GM12878 (cell line): ENCODE measurements at regions not wholly inside any gene's neighbourhood (a gene's known extent, or its start where the extent isn't known, plus 50 kb on each side); places are given as distances from the start of the nearest gene placed in this dataset.
A peak's percentile ranks its signal among the peaks of the same experiment; 100 is the strongest.

Experiments used
- BRCA1 ChIP-seq: IDR thresholded peaks from 2 replicates; pipeline ENCODE4 v1.6.1; 2011; ENCODE audit warnings: low read depth, low read length, improper control_type of control experiment
- CEBPB ChIP-seq, 2 experiments: fragments of 150-350 bp in 1 of 2; IDR thresholded peaks; 2 replicates each; pipeline ENCODE4 v1.6.1; 2012 to 2014; ENCODE audit warnings: low read depth in 2 of 2, low read length in 2 of 2, borderline replicate concordance in 1 of 2, inconsistent platforms in 1 of 2
- CHD4 ChIP-seq: fragments of 200-600 bp; sonication (generic); IDR thresholded peaks from 2 replicates; pipeline ENCODE4 v1.6.1; 2016; ENCODE audit warnings: mild to moderate bottlenecking
- CTCF ChIP-seq, 3 experiments: IDR thresholded peaks in 2 of 3; conservative IDR thresholded peaks in 1 of 3; 2 replicates each; pipeline ENCODE4 v1.5.1; 2011; ENCODE audit warnings: low read depth in 3 of 3, low read length in 3 of 3, mild to moderate bottlenecking in 3 of 3, control low read depth in 2 of 3, moderate library complexity in 2 of 3, inconsistent platforms in 1 of 3, mixed read lengths in 1 of 3; ENCODE audit not compliant: control insufficient read depth in 2 of 3, insufficient read depth in 1 of 3; ENCODE audit errors: extremely low read depth in 1 of 3
- IRF3 ChIP-seq: fragments of 450-650 bp; IDR thresholded peaks from 2 replicates; pipeline ENCODE4 v1.6.1; 2014; ENCODE audit warnings: mild to moderate bottlenecking
- NFIC ChIP-seq: IDR thresholded peaks from 2 replicates; pipeline ENCODE4 v1.6.1; 2012; ENCODE audit warnings: low read depth, mild to moderate bottlenecking, inconsistent platforms, low read length, moderate library complexity
- NR2F1 ChIP-seq: fragments of 450-650 bp; conservative IDR thresholded peaks from 2 replicates; pipeline ENCODE4 v1.6.1; 2017; ENCODE audit warnings: mild to moderate bottlenecking
- RELB ChIP-seq: fragments of 450-650 bp; IDR thresholded peaks from 2 replicates; pipeline ENCODE4 v1.6.1; 2017; ENCODE audit warnings: low read depth, mild to moderate bottlenecking, moderate library complexity
- REST ChIP-seq: IDR thresholded peaks from 2 replicates; pipeline ENCODE4 v1.6.1; 2012; ENCODE audit warnings: mild to moderate bottlenecking, low read depth, low read length
- SMARCA5 ChIP-seq: fragments of 450-650 bp; IDR thresholded peaks from 2 replicates; pipeline ENCODE4 v1.6.1; 2017; ENCODE audit warnings: mild to moderate bottlenecking
- SMC3 ChIP-seq: IDR thresholded peaks from 2 replicates; pipeline ENCODE4 v1.6.1; 2011; ENCODE audit warnings: low read length, improper control_type of control experiment, borderline replicate concordance
- SPI1 ChIP-seq: IDR thresholded peaks from 2 replicates; pipeline ENCODE4 v1.6.1; 2011; ENCODE audit warnings: low read depth, mild to moderate bottlenecking, low read length, moderate library complexity, borderline replicate concordance; ENCODE audit not compliant: insufficient read depth
- SREBF1 ChIP-seq: IDR thresholded peaks from 2 replicates; pipeline ENCODE4 v1.6.1; 2012; ENCODE audit warnings: mild to moderate bottlenecking, low read length
- SRF ChIP-seq, 2 experiments: IDR thresholded peaks; 2 replicates each; pipeline ENCODE4 v1.6.1; 2011; ENCODE audit warnings: low read depth in 2 of 2, low read length in 2 of 2, mild to moderate bottlenecking in 1 of 2, moderate library complexity in 1 of 2
- SUPT20H ChIP-seq: IDR thresholded peaks from 2 replicates; pipeline ENCODE4 v1.6.1; 2011; ENCODE audit warnings: low read depth, mild to moderate bottlenecking, low read length, moderate library complexity, borderline replicate concordance; ENCODE audit not compliant: control insufficient read depth
- TARDBP ChIP-seq: IDR thresholded peaks from 2 replicates; pipeline ENCODE4 v1.6.1; 2016; ENCODE audit warnings: borderline replicate concordance
- ZNF384 ChIP-seq: IDR thresholded peaks from 2 replicates; pipeline ENCODE4 v1.6.1; 2012; ENCODE audit warnings: low read depth, mild to moderate bottlenecking, low read length, improper control_type of control experiment, borderline replicate concordance
- ZNF687 ChIP-seq: fragments of 450-650 bp; IDR thresholded peaks from 2 replicates; pipeline ENCODE4 v1.6.1; 2017; ENCODE audit warnings: mild to moderate bottlenecking, moderate library complexity

GRCh38 chr16:55257966-55258613, 65.9 kb upstream of the IRX6 start (continued):
- TF ChIP-seq RELB (no peak), SUPT20H (no peak), SPI1 (no peak), ZNF384 (peak; percentile 70), SMARCA5 (no peak), CEBPB (IDR thresholded peaks at IDR 0.05; ENCODE audit: borderline replicate concordance in 1 of 2, low read depth in 2 of 2, low read length in 2 of 2) (no peak), REST (no peak), IRF3 (no peak), CHD4 (no peak), NR2F1 (no peak), SREBF1 (no peak), CTCF (IDR thresholded peaks at IDR 0.05 in 2 of 3, conservative IDR thresholded peaks at IDR 0.05 in 1 of 3; ENCODE audit: control insufficient read depth in 2 of 3, extremely low read depth in 1 of 3, insufficient read depth in 1 of 3, low read depth in 3 of 3, low read length in 3 of 3) (peak; percentile 46 to 61 (median 55); a peak in 5 of 6 replicates), ZNF687 (no peak), SMC3 (peak; percentile 70), TARDBP (no peak), NFIC (no peak), SRF (IDR thresholded peaks at IDR 0.05; ENCODE audit: low read depth in 2 of 2, low read length in 2 of 2) (no peak), BRCA1 (no peak)
